Vagina (tissue), 2 donors: ENCODE measurements at regions not wholly inside any gene's neighbourhood (a gene's known extent, or its start where the extent isn't known, plus 50 kb on each side); places are given as distances from the start of the nearest gene placed in this dataset.

Source experiments
- DNase-seq, 2 donors: peaks; one replicate each; pipeline ENCODE4 v3.0.0-alpha.2; 2017; ENCODE audit errors: extremely low spot score in 2 of 2
- H3K27ac ChIP-seq: fragments of 200-600 bp; sonication (generic); one replicate; pipeline ENCODE4 v1.5.1; 2019
- H3K27me3 ChIP-seq: fragments of 200-600 bp; sonication (generic); one replicate; pipeline ENCODE4 v1.5.1; 2019
- H3K36me3 ChIP-seq, 2 donors: fragments of 200-600 bp; sonication (generic); one replicate each; pipeline ENCODE4 v1.5.1; 2017 to 2019
- H3K4me1 ChIP-seq: fragments of 200-600 bp; sonication (generic); one replicate; pipeline ENCODE4 v1.5.1; 2019
- H3K4me3 ChIP-seq, 2 donors: fragments of 200-600 bp; sonication (generic); 1 replicate in 1 of 2; 2 replicates in 1 of 2; pipeline ENCODE4 v1.5.1; 2016 to 2019
- H3K9me3 ChIP-seq: fragments of 200-600 bp; sonication (generic); one replicate; pipeline ENCODE4 v1.5.1; 2019
- POLR2A ChIP-seq, 2 donors: fragments of 450-650 bp; IDR thresholded peaks; one replicate each; pipeline ENCODE4 v1.6.1; 2017; ENCODE audit warnings: antibody characterized with exemption in 2 of 2, mild to moderate bottlenecking in 2 of 2, moderate library complexity in 2 of 2
- POLR2AphosphoS5 ChIP-seq, 2 donors: sonication (generic); formaldehyde crosslinking; IDR thresholded peaks; one replicate each; pipeline ENCODE4 v1.9.0; 2017; ENCODE audit warnings: antibody characterized with exemption in 2 of 2, mild to moderate bottlenecking in 2 of 2, low read depth in 1 of 2; ENCODE audit not compliant: insufficient read depth in 1 of 2
- intact Hi-C: fragments of 100-400 bp; cut with DNase I; formaldehyde crosslinking; loops from one replicate; pipeline ENCODE4 v1.15.1; 2023
- TF ChIP-seq, protein P1 (sequence below), 3 experiments: fragments of 450-650 bp in 2 of 3; fragments of 200-600 bp in 1 of 3; sonication (generic) in 1 of 3; IDR thresholded peaks; one replicate each; pipeline ENCODE4 v1.5.1; 2017 to 2019; ENCODE audit warnings: antibody characterized with exemption in 3 of 3, mild to moderate bottlenecking in 2 of 3, moderate library complexity in 2 of 3

DNA sequence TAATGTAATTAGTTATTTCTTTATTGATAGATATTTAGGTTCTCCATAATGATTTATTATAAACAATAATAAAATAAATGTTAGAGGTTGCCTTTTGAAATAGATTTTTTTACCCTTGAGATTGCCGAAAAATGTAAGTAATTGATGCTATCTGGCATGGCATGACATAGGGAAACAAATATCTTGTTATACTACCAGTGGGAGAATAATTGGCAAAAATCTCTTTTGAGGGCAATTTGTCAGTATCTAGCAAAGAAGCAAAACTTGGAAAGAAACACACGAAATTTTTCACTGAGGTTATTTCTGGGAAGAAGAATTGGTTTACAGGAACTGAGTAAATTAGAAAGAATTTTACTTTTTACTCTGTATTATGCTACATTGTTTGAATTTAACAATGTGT lies 547.2 kb upstream of the SETBP1 start:
- intact Hi-C loops, result no loop called here
- no peaks in the 10 kb centered on the region for H3K27me3 ChIP-seq
- H3K4me1 ChIP-seq, result no peaks in the 10 kb centered on the region
- no peak overlapping the region for H3K27ac ChIP-seq
- H3K36me3 ChIP-seq, result no peaks in the 10 kb centered on the region
- DNase-seq, result no peak
- H3K4me3 ChIP-seq, result no peak overlapping the region
- TF ChIP-seq POLR2AphosphoS5 (IDR thresholded peaks at IDR 0.05; ENCODE audit: insufficient read depth in 1 of 2, low read depth in 1 of 2) (no peak), POLR2A (IDR thresholded peaks at IDR 0.05) (no peak)
- TF ChIP-seq, protein P1, sequence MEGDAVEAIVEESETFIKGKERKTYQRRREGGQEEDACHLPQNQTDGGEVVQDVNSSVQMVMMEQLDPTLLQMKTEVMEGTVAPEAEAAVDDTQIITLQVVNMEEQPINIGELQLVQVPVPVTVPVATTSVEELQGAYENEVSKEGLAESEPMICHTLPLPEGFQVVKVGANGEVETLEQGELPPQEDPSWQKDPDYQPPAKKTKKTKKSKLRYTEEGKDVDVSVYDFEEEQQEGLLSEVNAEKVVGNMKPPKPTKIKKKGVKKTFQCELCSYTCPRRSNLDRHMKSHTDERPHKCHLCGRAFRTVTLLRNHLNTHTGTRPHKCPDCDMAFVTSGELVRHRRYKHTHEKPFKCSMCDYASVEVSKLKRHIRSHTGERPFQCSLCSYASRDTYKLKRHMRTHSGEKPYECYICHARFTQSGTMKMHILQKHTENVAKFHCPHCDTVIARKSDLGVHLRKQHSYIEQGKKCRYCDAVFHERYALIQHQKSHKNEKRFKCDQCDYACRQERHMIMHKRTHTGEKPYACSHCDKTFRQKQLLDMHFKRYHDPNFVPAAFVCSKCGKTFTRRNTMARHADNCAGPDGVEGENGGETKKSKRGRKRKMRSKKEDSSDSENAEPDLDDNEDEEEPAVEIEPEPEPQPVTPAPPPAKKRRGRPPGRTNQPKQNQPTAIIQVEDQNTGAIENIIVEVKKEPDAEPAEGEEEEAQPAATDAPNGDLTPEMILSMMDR (IDR thresholded peaks at IDR 0.05), result no peak
- H3K9me3 ChIP-seq, result no peaks in the 10 kb centered on the region

DNA sequence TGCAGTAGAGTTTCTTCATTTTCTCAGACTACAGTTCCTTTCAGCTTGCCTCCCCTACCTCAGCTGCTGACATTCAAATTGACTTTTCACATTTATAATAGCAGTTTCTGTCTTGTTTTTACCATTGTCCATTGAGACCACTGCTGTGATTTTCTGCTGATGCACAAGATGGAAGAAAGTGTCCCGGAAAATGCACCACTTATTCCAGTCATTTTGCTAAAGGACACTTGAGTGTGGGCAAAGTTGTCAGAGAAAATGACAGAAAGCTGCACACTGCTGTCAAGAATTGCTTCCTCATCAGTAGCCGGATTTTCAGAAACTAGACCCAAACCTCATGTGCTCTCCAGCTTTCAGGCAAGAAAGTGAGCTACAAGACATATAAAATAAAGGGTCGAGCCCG lies 546.2 kb upstream of the SETBP1 start:
- Histone ChIP-seq H3K36me3 (no peaks in the 10 kb centered on the region), H3K4me3 (no peak overlapping the region), H3K9me3 (no peaks in the 10 kb centered on the region), H3K27ac (no peak overlapping the region), H3K27me3 (no peaks in the 10 kb centered on the region), H3K4me1 (no peaks in the 10 kb centered on the region)
- intact Hi-C loops, result no loop called here
- DNase-seq, result no peak
- TF ChIP-seq POLR2AphosphoS5 (IDR thresholded peaks at IDR 0.05; ENCODE audit: insufficient read depth in 1 of 2, low read depth in 1 of 2) (no peak), POLR2A (IDR thresholded peaks at IDR 0.05) (no peak)
- TF ChIP-seq, protein P1 (IDR thresholded peaks at IDR 0.05), result no peak

DNA sequence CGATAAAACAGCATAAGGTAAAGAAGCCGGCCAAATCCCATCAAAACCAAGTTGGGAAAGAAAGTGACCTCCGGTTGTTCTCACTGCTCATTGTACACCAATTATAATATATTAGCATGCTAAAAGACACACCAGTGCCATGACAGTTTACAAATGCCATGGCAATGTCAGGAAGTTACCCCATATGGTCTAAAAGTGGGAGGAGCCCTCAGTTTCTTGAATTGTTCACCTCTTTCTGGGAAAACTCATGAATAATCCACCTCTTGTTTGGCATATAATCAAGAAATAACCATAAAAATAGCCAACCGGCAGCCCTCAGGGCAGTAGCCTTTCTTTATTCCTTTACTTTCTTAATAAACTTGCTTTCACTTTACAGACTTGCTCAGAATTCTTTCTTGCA lies 544.9 kb upstream of the SETBP1 start:
- TF ChIP-seq POLR2A (IDR thresholded peaks at IDR 0.05), result no peak
- TF ChIP-seq, protein P1 (IDR thresholded peaks at IDR 0.05), result no peak
- TF ChIP-seq POLR2AphosphoS5 (IDR thresholded peaks at IDR 0.05; ENCODE audit: insufficient read depth in 1 of 2, low read depth in 1 of 2), result no peak
- no peaks in the 10 kb centered on the region for H3K27me3 ChIP-seq
- H3K9me3 ChIP-seq, result no peaks in the 10 kb centered on the region
- no peak overlapping the region for H3K27ac ChIP-seq
- intact Hi-C loops, result no loop called here
- DNase-seq, result no peak
- H3K36me3 ChIP-seq, result no peaks in the 10 kb centered on the region
- H3K4me3 ChIP-seq, result no peak overlapping the region
- no peaks in the 10 kb centered on the region for H3K4me1 ChIP-seq

DNA sequence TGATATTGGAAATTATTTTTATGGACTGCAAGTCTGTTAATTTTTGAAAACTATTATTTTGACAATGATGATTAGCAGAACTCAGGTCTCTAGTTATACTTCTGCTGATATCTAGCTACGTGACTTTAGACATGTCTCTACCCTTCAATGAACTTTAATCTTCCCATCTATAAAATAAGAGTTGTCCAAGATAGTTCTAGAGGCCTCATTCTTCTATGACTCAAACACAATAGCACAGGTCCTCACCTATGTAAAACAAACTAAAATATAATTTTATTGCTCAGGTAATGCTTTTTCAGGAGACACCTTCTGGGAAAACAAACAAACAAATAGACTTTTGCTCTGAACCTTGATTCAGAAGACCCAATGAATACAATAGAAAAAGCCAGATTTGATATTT lies 544.4 kb upstream of the SETBP1 start:
- intact Hi-C loops, result no loop called here
- TF ChIP-seq POLR2AphosphoS5 (IDR thresholded peaks at IDR 0.05; ENCODE audit: insufficient read depth in 1 of 2, low read depth in 1 of 2), result no peak
- TF ChIP-seq POLR2A (IDR thresholded peaks at IDR 0.05), result no peak
- TF ChIP-seq, protein P1 (IDR thresholded peaks at IDR 0.05), result no peak
- Histone ChIP-seq H3K9me3 (no peaks in the 10 kb centered on the region), H3K27me3 (no peaks in the 10 kb centered on the region), H3K27ac (no peak overlapping the region), H3K4me3 (no peak overlapping the region), H3K36me3 (no peaks in the 10 kb centered on the region), H3K4me1 (no peaks in the 10 kb centered on the region)
- DNase-seq, result no peak

DNA sequence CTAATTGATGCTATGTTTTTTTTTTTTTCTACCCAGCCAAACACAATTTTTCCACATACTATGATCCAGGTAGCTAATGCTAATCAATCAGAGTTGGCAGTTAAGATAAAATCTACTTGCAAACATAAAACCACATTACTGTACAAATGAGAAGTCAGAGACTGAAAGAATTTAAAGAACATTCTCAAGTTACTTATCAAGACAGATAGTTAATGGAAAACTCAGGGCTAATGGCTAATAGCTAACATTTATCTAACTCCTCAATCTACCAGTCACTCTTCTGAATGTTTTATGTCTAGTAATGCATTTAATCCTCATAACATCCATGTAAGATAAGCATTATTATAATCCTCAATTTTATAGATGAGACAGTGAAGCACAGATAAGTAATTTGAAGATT lies 537.6 kb upstream of the SETBP1 start:
- no peaks in the 10 kb centered on the region for H3K27me3 ChIP-seq
- no peak overlapping the region for H3K4me3 ChIP-seq
- no peak overlapping the region for H3K27ac ChIP-seq
- H3K9me3 ChIP-seq, result no peaks in the 10 kb centered on the region
- TF ChIP-seq POLR2AphosphoS5 (IDR thresholded peaks at IDR 0.05; ENCODE audit: insufficient read depth in 1 of 2, low read depth in 1 of 2), result no peak
- TF ChIP-seq, protein P1 (IDR thresholded peaks at IDR 0.05), result no peak
- TF ChIP-seq POLR2A (IDR thresholded peaks at IDR 0.05), result no peak
- DNase-seq, result no peak
- H3K36me3 ChIP-seq, result no peaks in the 10 kb centered on the region
- H3K4me1 ChIP-seq, result no peaks in the 10 kb centered on the region
- intact Hi-C loops, result no loop called here
